SH-SY5Y (cell line): ENCODE measurements at regions not wholly inside any gene's neighbourhood (a gene's known extent, or its start where the extent isn't known, plus 50 kb on each side); places are given as distances from the start of the nearest gene placed in this dataset.

Source experiments
- GATA2 ChIP-seq: IDR thresholded peaks from 2 replicates; pipeline ENCODE4 v1.6.1; 2011; ENCODE audit warnings: mild to moderate bottlenecking, low read depth, low read length
- GATA3 ChIP-seq: IDR thresholded peaks from 2 replicates; pipeline ENCODE4 v1.6.1; 2011; ENCODE audit warnings: low read depth, mild to moderate bottlenecking, low read length, moderate library complexity

DNA sequence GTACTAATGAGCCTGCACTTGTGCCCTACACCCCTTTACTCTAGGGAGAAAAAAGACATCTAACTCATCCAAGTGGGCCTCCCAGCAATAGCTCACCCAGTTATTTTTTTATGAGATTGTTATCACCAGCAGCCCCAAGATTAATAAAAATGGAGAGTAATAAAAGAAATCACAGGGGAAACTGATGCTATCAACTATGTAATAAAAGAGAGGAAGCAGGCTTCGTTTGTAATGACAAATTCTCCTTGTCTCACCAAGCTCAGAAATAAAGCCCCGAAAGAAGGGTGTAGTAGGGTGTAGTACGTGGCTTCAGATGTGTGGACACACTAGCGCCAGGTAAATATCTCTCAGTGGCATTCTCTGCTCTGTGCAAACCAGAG, 204.9 kb downstream of the USP12 start:
- no peak for TF ChIP-seq GATA3
- TF ChIP-seq GATA2: no peak

DNA sequence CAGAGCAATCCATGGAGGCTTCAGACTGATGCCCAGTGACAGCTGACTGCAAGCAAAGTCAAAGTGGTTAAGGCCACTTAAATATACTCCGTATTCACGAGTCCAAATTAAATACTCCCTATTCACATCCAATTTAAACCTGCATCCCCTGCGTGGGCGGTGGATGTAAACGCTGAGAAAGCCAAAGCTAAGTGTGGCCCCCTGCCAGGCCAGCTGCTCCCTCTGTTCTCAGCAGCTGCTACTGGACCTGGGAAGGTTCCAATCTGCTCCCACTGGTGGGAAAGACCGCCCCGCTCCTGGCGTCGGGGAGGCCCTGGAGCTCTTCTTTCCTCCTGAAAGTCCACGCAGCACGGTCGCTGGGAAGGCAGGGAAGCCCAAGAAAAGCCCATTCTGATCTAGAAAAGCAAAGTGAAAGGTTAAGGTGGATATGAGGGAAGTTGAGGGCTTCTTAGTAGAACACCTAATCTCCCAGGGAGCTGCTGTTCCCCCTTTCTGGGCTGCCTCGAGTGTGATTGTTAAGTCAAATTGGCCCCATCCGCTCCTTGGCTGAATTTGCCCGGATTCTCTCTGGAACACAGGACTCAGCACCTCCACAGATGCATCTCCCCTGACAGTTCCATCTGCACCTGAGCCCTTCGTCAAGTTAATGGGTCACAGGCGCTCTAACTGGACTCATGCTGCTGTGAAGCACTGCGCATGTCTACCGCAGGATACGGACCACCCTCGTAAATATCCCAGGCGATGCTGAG, 205.5 kb downstream of the USP12 start:
- TF ChIP-seq GATA3: no peak
- no peak for TF ChIP-seq GATA2

DNA sequence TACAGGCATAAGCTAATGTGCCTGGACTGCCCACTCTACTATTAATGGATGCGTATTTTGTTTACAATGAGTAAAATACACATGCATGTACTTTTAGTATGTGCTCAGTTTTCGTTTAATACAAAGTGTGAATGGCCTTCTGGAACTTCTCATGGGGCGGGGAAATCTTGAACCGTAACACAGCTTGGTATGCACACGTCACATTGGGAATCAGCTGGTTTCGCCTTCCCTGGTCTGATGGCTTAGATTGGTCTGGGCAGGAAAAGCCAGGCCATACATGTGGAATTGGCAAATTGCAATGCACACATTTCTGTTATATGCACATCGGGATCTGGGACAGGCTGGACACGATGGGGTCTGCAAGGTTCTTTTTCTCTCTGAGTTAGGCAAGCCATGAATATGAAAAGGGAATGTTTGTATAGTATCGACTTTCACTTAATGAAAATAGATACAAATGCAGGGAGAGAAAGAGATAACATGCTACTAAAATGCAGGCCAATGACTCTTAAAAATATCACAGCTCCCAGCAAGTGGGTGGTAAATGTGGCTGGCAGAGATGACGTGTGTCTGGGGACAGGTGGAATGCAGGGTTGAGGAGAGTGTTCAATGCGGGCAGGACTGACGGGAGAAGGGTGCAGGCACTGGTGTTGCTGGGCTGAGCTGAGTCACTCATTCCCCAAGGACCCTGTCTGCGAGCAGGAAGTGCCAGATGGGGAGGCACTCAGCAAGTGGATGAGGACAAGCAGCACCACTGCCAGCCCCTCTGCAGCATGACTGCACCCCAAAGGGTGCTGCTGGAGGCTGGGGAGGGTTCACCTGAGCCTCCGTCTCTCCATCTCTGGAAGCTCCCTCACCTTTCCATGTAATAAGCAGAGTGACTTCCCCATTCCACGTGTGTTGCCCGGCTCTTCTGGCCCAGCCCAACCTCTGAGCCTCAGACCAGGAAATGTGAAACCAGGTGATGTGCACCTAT, 204.0 kb upstream of the GPR12 start:
- no peak for TF ChIP-seq GATA3
- TF ChIP-seq GATA2: no peak

DNA sequence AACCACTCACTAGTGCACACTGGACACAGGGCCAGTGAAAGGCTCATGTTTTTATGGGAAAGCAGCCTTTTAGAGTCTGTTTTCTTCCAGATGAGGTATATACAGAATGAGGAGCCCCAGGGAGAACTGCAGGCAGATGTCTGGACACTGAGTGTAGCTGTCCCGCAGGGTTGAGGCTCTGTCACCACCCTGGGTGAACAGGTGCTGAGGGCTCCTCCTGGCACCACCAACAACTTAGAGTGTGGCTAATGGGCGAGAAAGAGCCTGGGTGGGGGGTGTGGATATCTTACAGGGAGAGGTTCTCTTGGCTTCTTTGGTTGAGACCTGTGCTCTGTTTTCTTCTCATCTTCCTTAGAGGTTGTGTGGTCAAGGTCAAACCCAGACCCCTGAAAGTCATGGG, 202.1 kb upstream of the GPR12 start:
- no peak for TF ChIP-seq GATA2
- no peak for TF ChIP-seq GATA3

DNA sequence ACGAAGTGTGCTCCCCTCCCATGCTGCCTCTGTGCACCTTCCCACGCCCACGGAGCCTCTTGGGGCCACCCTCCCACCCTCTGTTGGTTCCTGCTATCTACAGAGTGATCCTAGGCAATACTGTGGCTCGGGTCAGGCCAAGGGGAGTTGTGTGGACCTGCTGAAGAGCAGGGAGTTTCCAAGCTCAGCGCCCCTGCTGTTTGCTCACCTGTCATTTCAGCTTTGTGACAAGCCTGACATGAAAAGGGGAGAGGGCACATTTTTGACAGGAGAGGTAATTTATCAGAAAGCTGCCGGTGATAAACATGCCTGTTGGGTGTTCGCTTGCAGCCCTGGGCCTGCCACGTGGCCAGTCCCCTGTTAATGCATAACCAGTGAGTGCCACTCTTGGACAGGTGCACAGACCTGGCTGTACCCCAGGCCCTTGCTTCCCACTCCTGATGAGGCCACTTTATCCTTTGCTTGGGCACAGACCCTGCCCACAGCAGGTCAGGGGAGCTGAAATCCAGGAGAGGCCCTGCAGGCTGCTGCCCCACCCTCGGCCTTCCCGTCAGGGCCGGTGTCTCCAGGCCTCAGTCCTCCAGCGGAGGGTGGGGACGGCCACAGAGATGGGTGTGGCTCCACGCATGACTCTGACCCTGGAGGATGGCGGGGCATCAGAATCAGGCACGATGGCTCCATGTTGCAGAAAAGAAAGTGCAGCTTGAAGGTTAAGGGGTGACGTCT, 201.5 kb upstream of the GPR12 start:
- TF ChIP-seq GATA2 (no peak), GATA3 (no peak)

DNA sequence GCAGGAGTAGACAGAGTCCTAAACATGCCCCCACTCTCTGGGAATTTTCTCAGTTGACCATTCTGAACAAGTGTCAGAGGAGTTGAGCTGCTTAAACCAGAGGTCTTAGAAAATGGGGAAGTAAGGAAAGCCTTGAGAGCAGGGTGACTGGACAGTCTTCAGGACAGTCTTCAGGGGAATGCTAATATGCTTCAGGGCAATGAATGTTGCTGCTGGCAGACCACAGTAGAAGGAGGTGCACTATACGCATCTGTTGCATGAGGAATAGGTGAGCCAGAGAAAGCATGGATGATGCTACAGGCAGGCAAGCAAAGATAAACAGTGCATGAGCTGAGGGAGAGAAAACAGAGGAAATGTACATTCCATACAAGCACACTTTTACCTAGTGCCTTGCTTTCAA, 196.6 kb upstream of the GPR12 start:
- TF ChIP-seq GATA2: no peak
- TF ChIP-seq GATA3: no peak

DNA sequence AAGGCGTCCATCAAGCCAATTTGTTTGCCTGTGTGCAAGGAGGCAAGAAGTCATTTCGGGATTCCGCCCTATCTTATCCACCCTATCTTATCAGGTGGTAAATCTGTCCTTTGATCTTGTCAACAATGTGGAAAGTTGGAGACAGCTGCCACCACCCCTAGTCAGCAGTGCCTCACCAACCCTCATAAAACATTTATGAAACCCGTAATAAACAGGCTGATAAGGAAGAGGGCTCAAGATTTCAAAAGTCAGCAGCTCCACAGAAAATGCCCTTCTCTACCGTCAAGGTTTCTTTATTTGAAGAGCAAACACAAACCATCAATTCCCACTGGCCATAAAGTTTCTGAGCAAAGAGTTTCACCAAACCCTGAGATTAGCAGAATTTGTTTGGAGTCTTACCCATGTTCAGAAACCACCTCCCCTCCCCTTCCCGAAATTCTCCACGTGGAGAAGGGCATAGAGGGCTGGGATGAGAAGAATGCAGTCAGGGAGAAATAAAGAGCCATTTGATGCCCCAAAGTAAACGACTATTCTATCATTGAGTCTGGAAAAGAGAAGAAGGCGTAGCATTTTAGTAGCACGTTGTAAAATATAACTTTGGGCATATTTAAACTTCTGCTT, 196.0 kb upstream of the GPR12 start:
- TF ChIP-seq GATA3 (no peak), GATA2 (no peak)

DNA sequence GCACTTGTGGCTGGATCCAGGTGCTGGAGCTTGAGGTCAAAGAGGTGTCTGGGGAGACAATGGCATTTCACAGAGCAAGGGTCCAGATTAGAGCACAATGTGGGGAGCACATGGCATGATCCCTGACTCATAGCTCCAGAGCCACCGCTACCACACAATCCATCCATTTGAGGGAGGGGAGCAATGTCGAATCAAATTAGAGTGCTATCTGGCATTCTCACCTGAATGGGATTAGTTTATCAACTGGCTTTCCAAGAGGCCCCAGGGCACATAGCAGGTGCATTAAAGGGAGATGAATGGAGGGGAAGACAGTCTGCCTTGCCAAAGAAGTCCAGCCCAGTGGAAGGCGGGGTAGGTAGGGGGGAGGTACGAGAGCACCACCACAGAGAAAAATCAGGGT, 194.4 kb upstream of the GPR12 start:
- TF ChIP-seq GATA2 (no peak), GATA3 (no peak)

DNA sequence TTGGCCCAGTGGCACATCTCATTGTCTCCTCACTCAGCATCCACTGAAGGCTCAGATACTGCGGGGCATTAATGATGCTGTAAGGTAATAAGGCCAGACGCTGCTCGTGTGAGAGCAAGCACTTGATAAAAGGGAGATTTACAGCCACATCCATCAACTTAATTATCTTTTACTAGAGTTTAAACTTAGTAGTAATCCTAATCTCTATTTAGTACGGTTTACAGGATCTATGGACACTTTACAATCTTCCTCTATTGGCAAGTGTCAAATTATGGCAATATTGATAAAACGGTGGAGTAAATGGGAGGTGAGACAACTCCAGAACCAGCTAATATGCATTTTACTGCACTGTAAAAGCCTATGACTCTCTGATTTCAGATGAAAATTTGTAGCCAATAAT, 192.7 kb upstream of the GPR12 start:
- no peak for TF ChIP-seq GATA3
- TF ChIP-seq GATA2: no peak

DNA sequence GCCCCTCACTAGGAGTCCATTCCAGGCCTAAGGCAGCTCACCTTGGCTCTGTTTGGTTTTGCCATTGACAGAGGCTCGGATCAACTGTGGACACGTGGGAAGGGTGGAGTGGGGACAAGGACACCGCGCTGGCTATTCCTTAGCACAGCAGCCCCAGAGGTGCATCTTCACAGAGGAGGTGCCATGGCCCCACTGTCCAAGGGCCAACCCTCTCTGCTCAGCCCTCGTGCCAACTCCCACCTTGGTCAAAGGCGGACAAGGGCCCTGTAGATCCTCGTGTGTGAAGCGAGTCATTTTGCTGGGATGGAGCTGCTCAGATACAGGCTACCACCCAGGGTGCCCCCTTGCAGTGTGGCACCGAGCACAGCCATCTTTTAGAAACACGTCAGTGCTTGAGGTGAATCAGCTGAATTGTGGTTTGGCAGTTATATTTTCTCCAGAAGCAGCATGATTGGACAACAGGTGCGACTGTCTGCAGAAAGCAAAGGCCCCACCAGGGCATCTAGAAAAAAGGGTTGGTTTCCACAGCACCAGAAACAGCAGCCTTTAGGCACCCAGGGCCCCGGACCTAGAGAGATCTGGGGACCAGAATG, 192.1 kb upstream of the GPR12 start:
- TF ChIP-seq GATA3: no peak
- TF ChIP-seq GATA2: no peak

DNA sequence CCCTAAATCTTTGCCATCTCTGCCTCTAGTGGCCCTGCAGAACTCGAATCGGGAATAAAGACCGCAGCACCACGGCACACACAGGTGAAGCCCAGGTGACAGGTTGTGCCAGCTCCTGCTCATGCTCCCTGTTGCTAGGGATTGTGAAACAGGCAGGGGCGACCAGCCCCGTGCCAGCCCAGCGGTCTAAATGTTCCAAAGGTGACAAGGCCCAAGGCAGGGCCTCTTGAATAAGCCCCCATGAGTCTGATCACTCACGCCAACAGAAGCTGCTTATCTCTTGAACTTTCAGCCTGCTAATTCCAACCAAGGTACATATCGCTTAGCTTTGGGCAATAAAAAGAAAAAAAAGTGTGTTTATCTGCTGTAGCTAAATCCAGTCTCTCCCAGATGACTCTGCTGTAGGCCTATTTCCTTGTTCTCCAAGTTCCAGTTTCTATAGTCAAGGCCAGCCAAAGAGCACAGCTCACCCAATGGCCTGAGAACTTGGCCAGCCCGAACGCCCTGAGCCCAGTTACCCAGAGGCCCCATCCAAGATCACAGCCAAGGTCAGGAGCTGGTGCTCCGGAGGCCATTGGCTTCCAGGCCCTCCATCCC, 191.1 kb upstream of the GPR12 start:
- TF ChIP-seq GATA3 (no peak), GATA2 (no peak)

DNA sequence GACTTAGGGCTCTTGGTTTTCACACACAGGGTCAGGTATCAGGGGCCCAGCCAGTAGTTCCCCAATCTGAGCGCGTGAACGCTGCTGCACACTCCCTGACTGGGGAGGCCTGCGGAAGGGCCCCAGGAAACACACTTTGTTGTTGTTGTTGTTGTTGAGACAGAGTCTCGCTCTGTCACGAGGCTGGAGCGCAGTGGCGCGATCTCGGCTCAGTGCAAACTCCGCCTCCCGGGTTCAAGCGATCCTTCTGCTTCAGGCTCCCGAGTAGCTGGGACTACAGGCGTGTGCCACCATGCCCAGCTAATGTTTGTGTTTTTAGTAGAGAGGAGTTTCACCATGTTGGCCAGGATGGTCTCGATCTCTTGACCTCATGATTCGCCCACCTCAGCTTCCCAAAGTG, 190.4 kb upstream of the GPR12 start:
- TF ChIP-seq GATA3: no peak
- no peak for TF ChIP-seq GATA2

DNA sequence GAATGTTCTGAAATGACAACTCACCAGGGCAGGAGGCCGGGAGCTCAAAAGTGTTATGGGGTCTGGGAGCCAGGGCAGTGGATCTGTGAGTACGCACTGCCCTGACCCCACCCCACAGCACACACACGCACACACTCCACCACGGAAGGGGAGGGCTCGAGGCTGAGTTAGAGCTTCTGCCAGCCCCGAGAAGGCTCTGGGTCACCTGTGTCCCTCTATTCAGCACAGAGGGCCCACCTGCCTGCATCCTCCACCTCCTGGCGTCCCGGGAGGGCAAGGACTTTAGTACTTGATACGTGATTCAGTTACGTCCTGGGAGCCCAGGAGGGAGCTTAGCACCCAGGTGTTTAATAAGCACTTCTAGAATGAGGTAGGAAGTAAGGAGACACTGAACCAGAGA, 190.0 kb upstream of the GPR12 start:
- TF ChIP-seq GATA3: no peak
- TF ChIP-seq GATA2: no peak
